ENCODE measurements at regions not wholly inside any gene's neighbourhood (a gene's known extent, or its start where the extent isn't known, plus 50 kb on each side); places are given as distances from the start of the nearest gene placed in this dataset.

DNA sequence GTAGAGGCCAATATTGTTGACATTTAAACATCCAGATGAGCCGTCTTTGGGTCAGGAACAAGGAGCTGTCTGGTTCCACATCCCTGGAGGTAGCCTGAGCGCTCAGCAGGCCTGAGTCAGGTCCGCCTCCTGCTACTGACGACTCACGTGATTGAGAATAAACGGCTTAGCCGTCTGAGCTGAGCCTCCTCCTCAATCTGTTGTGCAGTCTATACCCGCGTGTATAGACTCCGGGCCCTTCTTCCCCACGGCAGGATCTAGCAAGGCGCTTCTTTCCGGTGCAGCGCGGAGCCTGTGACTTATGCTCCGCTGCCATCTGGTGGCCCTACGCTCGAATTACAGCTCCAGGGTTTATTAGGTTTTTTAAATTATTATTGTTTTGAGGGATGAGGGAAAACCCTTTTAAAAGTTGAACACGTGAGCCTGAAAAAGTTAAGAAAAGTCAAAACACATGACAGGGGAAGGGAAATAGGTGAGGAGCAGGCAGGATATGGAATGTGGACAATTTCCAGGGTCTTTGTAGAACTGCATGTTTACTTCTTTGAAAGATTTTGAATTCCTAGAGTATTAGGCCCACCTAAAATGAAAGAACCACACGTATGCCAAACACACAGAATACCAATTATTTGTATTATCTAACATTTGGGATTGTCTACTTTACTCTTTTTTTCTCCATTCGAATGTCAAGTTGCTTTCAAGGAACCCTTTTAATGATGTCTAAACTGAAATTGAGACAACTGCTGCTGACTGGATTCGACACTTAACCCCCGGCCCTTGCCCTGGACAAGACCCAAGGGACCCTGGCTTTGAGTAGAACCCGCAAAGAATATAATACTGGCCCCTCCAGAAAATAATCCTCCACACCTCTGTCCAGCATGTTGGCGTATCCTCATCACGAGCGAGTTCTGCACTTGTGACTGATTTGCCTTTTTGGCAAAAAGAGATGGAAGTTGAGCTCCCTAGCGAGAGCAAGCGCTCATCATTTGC is 112.4 kb upstream of the ZNF236 start:
- ATAC-seq (peak; percentile 80), DNase-seq (peak; percentile 66)
- Histone ChIP-seq H3K4me1 (ENCODE audit: insufficient read depth, low read length) (no peaks in the 10 kb centered on the region), H3K4me2 (ENCODE audit: low read length) (no peak overlapping the region), H3K36me3 (ENCODE audit: low read depth, low read length) (no peaks in the 10 kb centered on the region), H3K9ac (ENCODE audit: low read length) (no peak overlapping the region), H3K9me3 (ENCODE audit: low read length) (no peaks in the 10 kb centered on the region), H3K4me3 (ENCODE audit: low read length) (no peak overlapping the region), H3K79me2 (ENCODE audit: low read length) (no peaks in the 10 kb centered on the region), H2AFZ (ENCODE audit: low read length) (0 out of 2 replicates have a peak overlapping the region, but pooled peaks have one; percentile 29), H3F3A (ENCODE audit: low read length, unreplicated experiment) (no peaks in the 10 kb centered on the region), H3K27ac (ENCODE audit: low read length) (no peak overlapping the region), H3K27me3 (ENCODE audit: low read length) (peaks cover 26% of the 10 kb centered on the region), H3K9me2 (replicated peaks; ENCODE audit: low read length) (no peaks in the 10 kb centered on the region), H4K20me1 (ENCODE audit: low read length) (no peaks in the 10 kb centered on the region)
- TF ChIP-seq, protein P1, sequence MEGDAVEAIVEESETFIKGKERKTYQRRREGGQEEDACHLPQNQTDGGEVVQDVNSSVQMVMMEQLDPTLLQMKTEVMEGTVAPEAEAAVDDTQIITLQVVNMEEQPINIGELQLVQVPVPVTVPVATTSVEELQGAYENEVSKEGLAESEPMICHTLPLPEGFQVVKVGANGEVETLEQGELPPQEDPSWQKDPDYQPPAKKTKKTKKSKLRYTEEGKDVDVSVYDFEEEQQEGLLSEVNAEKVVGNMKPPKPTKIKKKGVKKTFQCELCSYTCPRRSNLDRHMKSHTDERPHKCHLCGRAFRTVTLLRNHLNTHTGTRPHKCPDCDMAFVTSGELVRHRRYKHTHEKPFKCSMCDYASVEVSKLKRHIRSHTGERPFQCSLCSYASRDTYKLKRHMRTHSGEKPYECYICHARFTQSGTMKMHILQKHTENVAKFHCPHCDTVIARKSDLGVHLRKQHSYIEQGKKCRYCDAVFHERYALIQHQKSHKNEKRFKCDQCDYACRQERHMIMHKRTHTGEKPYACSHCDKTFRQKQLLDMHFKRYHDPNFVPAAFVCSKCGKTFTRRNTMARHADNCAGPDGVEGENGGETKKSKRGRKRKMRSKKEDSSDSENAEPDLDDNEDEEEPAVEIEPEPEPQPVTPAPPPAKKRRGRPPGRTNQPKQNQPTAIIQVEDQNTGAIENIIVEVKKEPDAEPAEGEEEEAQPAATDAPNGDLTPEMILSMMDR (conservative IDR thresholded peaks at IDR 0.05; ENCODE audit: low read depth, low read length): peak; percentile 91
- no peak for TF ChIP-seq EZH2 (IDR thresholded peaks at IDR 0.05; ENCODE audit: low read length, unreplicated experiment)
- no peak for TF ChIP-seq EZH2phosphoT487 (IDR thresholded peaks at IDR 0.05; ENCODE audit: borderline replicate concordance, low read length)
- intact Hi-C loops (cut with micrococcal nuclease): loop anchor here (1.0 kb wide), 1 partner anchor 311 kb away; no protein-coding TSS in a partner anchor
- BruUV-seq (replicated peaks): no TSS peak
- POLR2A ChIA-PET (ENCODE audit: unreplicated experiment): no interaction called here
- CTCF ChIA-PET: interaction anchor here (0.9 kb wide), 1 partner anchor 310 kb away, joined by 3 read pairs; no protein-coding TSS in a partner anchor

DNA sequence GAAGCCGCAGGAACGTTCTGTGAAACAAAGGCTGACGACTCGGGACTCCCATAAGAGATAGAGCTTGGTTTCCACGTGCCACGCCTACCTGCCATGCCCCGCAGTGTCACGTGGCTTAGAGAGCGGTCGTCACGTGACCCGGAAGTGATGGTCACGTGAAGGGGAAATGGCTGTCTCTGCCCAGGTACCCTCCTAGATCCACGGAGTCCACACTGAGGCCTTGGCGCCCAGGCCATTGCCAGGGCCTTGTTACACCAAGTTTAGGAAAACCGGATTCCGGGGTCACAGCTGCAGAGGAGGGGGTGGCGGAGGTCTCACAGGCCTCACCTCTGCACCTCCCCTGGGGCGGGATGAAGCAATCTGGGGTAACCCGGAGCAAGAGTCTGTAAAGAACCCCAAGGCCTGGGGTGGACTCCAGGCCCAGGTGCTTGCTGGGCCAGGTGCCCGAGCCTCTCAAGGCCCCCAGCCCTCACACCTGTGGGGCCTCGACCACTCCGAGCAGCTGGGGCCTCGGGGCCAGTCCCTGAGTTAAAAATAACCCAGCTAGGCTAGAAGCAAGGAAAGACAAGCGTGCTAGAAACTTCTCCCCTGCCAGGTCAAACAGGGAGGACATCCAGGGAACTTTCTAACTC is 113.5 kb upstream of the ZNF236 start:
- H3K27ac ChIP-seq (ENCODE audit: low read length): no peak overlapping the region
- DNase-seq (no peak), ATAC-seq (no peak)
- H2AFZ ChIP-seq (ENCODE audit: low read length): no peak overlapping the region
- H3K79me2 ChIP-seq (ENCODE audit: low read length): no peaks in the 10 kb centered on the region
- no peaks in the 10 kb centered on the region for H4K20me1 ChIP-seq (ENCODE audit: low read length)
- ChIA-PET CTCF (no interaction called here), POLR2A (ENCODE audit: unreplicated experiment) (no interaction called here)
- H3K36me3 ChIP-seq (ENCODE audit: low read depth, low read length): no peaks in the 10 kb centered on the region
- no peak overlapping the region for H3K4me2 ChIP-seq (ENCODE audit: low read length)
- no peak overlapping the region for H3K9ac ChIP-seq (ENCODE audit: low read length)
- H3F3A ChIP-seq (ENCODE audit: low read length, unreplicated experiment): no peaks in the 10 kb centered on the region
- H3K9me2 ChIP-seq (replicated peaks; ENCODE audit: low read length): no peaks in the 10 kb centered on the region
- TF ChIP-seq EZH2phosphoT487 (IDR thresholded peaks at IDR 0.05; ENCODE audit: borderline replicate concordance, low read length): no peak
- TF ChIP-seq, protein P1 (conservative IDR thresholded peaks at IDR 0.05; ENCODE audit: low read depth, low read length): no peak
- no peak for TF ChIP-seq EZH2 (IDR thresholded peaks at IDR 0.05; ENCODE audit: low read length, unreplicated experiment)
- H3K4me3 ChIP-seq (ENCODE audit: low read length): no peak overlapping the region
- peaks cover 29% of the 10 kb centered on the region for H3K27me3 ChIP-seq (ENCODE audit: low read length)
- H3K4me1 ChIP-seq (ENCODE audit: insufficient read depth, low read length): no peaks in the 10 kb centered on the region
- intact Hi-C loops (cut with micrococcal nuclease): no loop called here
- BruUV-seq (replicated peaks): no TSS peak
- H3K9me3 ChIP-seq (ENCODE audit: low read length): no peaks in the 10 kb centered on the region
